ENCODE measurements at regions not wholly inside any gene's neighbourhood (a gene's known extent, or its start where the extent isn't known, plus 50 kb on each side); places are given as distances from the start of the nearest gene placed in this dataset.
A peak's percentile ranks its signal among the peaks of the same experiment; 100 is the strongest.

DNA sequence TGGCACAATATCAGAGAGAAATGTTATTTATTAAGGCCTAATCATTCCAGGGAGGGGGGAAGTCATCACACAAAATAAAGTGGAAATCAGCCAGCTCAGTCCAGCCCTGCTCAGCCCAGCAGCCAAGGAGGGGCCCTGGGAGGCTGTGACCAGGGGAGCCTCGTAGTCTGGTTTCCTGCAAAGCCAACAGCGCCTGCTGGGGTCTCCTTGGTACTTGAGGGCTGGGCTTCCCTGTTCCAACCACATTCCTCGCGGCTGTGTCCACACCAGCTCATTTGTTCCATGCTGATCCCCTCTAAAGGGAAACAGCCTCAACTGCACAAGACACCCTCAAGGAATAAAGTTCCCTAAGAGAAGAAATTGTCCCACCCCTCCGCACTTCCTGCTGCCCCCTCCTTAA, 154.0 kb downstream of the TMEM132E start:
- no peak for DNase-seq

DNA sequence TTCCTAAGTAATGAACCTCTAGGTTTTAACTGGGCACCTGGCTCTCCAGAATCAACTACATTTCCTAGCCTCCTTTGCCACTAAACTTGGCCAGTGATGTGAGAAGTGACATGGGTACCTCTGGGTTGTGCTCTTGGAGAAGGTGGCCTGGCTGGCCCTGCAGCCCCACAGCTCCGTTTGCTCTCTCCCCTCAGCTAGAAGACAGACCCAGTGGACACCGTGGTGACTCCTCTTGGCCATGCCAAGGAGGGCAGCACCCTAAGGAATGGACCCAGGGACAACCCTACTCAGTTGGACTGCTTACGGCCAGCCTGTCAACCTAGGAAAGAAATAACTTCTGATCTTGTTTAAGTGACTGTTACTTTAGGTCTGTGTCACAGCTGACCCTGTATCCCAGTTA, 151.4 kb downstream of the TMEM132E start:
- DNase-seq: no peak

DNA sequence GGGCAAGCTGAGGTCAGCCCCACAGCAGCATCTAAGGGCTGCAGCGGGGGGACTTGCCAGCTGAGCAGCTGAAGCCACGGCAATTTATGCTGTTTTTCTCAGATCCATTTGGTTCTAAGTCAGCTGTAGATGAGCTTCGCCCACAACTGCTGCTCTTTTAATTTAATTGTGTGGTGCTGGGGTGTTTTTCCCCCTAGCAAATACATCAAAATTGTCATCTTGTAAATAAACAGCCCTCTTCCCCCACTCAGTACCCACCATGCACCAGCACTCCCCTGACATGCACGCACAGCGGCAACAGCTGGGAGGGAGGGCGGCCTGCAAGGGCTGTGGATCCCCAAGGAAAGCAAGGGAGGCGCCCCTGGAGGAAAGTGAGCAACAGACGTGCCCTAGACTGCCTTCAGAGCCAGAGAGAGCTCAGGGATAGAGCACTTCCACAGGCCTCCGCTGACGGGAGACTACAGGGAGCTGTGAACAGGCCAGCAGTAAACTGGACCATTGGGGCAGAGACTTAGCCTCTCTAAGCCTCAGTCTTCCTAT, 149.5 kb downstream of the TMEM132E start:
- no peak for DNase-seq

DNA sequence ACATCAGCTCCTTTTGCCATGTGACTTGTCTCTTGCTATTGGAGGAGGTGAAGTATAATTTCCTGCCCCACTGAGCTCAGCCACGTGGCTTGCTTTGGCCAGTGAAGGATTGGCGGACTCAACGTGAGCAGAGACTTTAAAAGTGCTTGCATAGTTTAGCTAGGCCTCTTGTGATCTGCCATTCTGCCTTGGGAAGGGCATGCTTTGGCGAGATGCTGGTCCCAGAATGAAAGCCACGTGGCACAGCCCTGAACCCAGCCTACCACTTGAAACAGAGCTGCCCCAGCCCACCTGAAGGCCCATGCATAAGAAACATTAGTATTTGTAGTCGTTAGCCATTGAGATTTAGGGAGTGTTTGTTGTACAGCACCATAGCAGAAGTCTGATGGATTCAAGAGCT, 148.2 kb downstream of the TMEM132E start:
- no peak for DNase-seq

DNA sequence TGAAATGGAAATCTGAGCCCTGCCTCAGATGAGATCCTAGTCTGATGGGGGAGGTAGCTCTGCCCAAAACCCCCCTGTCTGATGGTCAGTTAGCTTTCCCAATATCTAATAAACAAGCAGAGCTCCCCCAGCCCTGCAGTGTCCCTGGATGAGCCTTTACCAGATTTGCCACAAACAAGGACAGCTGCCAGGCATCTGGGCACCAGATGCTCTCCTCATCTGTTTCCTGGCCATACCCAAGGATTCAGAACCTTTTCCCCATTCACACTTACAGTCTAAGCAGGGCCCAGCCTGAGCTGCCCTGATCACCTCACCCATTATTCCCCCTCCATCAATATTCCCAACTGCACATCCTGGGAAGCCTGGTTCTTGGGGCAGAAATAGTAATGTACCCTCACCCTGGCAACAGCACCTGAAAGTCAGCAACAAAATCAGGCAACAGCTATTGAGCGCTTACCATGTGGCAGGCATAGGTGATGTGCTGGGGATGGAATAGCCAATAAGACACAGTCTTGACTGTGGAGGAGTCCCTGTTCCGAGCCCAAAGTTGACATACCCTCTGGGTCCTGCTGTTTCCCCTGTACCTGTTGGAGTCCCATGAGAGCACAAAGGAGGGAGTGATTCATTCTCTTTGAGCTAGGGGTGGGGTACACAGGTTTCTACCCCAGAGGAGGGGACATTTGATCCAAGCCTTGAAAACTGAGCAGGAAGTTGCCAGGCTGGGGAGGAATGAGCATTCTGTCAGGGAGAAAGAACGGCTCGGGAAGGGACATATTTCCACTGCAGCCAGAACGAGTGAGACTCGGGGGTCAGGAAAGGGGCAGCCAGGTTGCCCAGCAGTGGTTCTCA, 147.4 kb downstream of the TMEM132E start:
- no peak for DNase-seq

DNA sequence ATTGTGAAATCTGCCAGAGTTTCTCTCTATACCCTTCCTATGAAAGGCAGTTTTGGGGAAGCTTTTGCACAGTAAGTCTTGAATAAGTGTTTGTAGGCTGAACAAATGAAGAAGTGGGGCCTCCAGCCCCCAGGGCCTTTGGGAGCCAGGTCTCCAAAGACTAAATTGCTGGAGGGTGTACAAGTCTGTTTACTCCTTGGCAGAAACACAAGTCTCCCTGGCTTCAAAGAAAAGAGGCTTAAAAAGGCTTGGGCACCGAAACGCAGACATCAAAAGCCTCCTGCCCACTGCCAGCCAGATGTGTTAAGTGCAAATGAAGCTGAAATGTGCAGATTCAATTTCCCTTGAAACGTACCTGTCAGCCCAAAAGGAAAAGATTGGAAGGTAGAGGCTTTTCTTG, 146.3 kb downstream of the TMEM132E start:
- DNase-seq: no peak

DNA sequence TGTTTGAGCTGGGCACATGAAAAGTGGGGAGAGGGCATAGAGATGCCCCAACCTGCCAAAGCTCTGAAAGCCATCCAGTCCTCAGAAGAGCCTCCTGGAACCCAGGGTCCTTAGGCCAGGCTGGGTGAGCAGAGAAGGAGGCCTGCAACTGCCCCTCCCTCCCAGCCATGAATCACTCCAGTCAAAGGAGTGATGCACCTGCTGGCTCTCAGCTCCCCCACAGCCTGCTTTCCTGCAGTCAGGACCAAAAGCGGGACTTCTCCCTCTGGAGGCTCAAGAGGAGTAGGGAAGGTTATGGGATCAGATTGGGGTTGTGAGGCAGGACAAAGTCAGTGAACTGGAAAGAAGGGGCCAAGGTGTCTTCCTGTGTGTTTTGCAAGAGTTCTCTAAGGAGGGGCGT, 145.6 kb downstream of the TMEM132E start:
- DNase-seq: no peak

DNA sequence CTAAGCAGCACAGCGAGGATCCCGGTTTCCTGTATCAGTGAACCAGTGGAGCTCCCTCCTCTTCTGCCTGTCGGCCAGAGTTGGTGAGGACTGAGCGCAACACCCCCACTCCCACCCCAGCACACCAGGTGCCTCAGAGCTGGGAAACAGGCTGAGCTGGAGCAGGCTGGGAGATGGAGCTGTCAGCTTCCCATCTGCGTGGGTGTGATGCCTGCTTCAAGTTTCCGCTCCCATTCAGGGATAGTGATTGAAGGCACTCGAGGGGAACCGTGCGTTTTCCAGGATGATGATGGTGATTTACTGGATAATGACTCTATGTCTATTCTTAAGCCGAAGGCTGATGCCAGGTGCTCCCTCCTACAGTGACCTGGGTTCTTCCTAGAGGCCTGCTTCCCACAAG, 144.5 kb downstream of the TMEM132E start:
- DNase-seq: no peak

DNA sequence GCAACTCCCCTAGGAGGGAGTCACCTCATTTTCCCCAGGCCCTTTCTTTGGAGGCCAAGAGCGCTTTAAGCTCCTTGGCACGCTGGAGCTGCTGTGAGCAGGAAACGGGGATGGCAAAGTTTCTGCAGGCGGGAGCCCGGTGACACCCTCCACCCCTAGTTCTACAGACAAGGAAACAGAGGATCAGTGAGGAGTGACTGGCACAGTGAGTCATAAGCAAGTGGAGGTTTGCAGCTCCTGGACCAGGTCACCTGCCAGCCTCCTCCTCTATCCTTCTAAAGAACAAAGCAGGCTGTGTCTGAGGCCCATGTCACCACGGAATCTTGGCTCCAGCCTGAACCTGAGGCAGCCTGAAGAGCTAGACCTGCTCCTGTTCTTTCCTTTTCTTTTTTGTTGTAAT, 141.9 kb downstream of the TMEM132E start:
- DNase-seq: no peak

DNA sequence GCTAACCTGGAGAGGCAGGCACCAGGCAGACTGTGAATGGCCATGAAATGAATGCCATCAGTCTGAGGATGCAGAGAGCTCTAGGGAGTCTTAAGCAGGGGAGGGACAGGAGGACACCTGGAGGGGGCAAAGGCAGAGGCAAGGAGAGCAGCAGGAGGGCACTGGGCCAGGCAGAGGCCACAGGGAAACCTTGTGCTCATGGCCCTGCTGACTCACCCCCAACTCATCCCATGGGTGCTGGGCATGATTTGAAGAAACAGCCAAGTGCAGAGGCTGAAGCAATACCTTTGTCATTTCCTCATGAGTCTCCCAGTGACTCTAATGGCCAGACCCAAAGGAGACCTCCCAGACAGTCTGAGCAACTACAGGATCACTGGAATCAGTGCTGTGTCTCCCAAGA, 141.4 kb downstream of the TMEM132E start:
- DNase-seq: no peak

DNA sequence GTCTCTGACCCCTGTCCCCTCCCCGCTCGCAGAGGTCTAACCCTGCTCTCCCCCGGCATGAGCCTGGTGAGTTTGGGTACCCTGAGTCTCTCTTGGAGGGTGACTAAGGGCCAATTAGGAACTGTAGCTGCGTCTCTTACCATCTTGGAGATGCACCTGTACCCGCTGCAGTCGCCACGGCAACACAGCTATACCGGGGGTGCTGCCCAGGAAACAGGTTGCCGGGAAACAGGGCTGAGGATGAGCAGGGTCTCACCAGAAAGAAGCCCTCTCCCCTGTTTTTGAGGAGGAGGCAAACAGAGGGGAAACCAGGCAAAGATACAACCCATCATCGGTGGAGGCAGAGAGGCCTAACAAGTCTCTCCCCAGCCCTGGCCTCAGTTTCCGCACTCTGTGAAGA, 140.2 kb downstream of the TMEM132E start:
- DNase-seq: no peak

DNA sequence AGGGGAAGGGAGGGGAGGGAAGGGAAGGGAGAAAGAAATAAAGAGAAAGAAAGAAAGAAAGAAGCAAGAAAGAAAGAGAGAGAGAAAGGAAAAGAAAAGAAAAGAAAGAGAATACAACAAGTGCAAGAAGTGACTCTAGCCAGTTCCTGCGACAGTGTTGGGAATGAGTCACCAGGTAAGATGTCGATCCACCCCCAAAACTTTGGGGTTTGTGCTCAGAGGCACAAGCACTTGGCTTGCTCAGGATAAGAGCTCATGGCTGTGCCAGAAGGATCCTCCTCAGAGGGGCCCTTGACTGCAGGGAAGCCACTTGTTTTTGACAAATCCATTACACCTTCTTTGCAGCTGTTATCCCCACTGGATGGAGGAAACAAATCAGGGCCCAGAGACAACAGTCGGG, 137.7 kb downstream of the TMEM132E start:
- DNase-seq: no peak

DNA sequence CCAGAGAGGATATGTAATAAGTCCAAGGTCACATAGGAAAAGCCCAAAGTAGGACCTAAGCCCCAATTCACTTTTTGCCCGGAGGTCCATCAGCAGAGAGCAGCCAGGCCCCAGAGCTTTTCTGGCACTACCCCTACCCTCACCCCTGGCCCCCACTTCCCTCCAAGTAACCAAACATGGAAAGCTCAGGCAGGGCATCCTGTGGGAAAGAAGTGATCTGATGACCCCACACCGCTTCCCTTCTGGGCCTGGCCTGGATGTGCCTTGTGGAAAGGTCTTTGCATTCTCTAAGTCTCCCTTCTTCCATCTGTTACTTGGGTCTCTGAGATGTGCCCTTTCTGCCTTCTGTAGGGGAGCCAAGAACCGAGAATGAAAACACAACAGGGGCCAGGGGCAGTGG, 136.9 kb downstream of the TMEM132E start:
- no peak for DNase-seq

DNA sequence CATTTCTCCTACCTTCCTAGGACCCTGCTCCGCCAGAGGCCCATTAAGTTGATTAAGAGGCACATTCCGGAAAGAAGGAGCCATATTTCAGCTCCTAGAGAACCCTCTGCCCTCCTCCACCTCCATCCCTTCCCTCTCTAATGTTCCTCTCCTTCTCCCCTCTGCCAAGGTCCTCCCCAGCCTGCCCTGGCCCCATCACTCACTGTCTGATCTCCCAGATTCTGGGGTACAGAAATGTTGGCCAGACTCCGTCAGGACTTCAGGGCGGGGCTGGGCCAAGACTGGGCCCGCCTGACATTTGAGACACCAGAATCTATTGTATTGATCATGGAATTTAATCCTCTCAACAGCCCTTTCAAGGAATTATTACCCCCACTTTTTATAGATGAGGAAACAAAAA, 136.1 kb downstream of the TMEM132E start:
- DNase-seq: no peak

DNA sequence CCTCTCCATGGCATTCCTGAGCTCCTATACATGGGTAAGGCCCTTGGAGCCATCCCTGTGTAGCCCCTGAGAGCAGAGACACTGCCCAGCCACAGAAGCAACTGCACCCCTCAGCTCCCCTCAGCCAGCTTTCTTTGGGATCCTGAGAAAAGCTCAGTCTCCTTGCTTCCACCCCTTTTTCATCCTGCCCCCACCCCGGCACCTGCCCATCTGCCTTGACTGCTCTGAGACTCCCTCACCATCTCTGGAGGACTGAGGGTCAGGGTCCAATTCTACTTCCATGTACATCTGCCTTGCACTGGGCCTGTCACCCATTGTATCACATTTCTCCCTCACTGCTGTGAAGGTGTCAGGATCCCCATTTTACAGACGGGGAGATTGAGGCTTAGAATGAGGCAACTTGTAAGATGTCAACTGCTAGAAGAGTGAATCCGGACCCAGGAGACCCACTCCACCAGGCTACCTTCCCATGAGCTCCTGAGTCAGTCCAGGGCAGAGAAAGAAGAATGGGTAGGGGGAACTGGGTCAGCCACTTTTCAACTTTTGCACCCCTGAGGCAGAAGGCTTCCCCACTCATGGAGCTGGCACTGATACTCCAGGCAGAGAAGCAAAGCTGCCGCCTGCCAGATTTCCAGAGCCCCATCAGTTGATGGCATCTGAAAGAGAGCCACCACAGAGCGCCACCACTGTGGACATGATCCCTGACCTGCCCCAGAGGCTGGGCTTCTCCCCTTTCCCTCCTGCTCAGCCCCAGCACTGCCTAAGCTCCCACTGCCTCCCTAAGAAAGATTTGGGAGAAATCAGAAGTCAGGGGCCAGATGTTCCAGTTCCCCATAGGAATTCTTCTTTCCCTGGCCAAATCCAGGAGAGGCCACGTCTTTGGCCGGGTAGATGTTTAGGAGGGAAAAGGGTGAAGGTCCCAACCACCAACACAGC, 135.4 kb downstream of the TMEM132E start:
- no peak for DNase-seq

DNA sequence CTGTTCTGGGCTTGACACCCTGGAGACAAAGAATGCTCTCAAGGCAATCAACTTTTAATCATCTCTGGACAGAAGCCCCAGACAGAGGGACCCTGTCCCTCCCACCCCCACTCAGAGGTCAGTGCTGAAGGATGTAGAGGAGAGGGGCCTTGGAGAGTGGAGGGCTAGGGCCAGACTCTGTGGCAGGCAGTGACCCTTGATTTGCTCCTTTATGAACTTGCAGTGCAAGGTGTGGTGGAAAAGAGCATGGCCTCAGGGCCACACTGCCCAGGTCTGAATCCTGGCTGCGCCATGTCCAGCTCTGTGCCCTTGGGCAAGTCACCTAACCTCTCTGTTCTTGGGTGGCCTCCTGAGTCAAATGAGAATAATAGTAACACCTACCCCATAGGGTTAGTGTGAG, 134.3 kb downstream of the TMEM132E start:
- no peak for DNase-seq

DNA sequence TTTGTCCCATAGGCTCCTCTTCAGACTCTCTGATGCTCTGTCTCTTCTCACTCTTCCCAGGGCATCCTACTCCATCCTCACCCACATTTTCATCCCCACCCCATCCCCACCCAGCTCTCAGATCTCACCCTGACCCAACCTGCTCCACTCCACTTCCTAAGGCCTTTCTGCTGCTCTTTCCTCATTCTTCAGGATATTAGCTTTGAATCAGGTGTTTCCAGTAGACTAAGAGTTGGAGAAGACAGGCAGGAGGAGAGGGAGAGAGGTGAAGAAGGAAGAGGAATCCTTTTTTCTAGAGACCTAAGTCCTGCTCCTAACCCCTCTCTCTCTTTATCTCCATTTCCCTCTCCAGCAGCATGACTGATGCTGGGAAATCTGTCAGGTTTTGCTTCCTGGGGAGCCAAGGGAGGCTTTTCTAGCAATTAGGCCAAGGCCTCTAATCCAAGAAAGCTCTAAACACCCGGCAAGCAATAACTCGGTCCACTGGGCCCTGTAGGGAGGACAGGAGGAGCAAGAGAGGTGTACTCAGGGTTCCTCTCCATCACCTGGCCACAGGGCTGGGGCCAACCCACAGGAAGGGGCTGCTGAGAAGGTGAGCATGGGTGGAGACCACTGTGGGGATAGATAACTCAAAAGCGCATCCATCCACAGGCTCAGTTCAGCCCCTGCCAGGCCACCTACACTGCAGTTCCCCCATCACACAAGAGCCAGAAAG, 133.3 kb downstream of the TMEM132E start:
- no peak for DNase-seq

DNA sequence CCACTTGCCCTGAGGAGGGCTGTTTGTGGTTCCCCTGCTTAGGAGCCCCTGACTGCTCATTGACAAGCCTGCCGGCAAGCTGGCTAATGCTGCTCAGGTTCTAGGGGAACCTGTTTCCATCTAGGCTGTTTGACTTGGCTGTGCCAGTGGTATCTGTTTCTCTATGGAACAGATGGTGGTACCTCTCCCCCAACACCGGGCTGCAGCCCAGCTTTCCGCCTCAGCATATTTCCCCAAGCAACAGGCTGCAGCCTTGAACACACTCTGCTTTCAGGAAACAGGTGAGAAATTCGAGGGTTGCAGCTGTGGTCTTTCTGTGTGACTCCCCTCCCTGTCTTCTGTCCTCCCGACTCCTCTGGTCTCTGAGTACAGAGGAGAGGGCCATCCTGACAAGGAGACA, 132.3 kb downstream of the TMEM132E start:
- DNase-seq: no peak

DNA sequence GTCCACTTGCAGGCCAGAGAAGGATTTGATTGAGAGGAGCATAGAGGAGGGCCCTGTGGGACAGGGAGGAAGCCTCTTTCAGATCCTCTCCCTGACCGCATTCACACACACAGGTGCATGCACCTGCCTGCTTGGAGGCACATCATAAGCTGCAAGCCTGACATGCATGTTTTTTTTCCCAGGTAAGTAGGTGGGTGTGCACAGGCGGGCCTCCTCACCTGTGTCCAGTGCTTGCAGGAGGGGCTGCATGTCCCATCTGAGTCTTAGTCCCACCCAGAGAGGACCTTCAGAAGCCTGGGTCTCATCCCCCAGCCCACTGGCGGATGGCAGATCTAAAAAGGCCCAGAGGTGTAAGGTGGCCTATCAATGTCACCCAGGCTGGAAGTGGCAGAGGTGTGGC, 130.8 kb downstream of the TMEM132E start:
- no peak for DNase-seq

DNA sequence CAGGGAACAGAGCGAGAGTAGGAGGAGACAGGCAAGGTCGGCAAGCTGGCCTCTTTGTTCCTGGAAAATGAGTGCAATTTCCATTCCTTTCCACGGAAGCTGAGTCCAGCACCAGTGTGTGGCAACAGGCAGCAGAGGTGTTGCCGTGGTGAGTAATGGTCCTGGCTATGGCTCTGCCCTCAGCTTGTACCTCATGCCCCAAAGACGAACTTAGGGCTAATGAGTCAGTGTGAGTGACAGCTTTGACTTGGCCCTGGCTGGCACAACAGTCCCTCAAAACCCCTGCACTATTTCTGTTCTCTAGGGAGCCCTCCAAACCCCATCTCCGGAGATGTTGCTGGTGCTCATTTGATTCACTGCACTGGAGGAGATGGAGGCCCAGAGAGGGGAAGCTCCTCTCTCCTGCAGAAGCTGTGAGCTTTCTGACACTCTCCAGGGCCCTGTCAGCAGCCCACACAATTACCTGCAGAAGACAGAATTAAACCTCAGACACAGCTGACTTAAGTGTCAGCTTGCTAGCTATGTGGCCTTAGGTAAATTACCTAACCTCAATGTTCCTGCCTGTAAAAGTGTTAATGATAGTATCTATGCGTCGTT, 129.9 kb downstream of the TMEM132E start:
- no peak for DNase-seq

DNA sequence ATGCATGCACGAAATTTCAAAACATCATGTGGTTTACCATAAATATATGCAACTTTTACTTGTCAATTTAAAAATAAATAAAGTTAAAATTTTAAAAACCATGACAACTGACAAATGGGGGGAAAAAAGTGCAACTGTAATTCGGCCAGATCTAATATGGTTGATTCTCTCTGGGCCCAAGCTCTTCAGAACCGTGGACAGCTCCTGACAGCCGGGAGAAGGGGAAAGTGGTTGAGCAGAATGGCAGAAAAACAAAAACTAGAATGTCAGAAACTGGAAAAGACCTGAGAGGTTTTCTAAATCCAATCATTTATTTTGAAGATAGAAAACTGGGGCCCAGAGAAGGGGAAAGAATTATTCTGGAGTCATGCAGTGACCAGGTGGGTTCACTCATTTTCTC, 126.6 kb downstream of the TMEM132E start:
- no peak for DNase-seq

DNA sequence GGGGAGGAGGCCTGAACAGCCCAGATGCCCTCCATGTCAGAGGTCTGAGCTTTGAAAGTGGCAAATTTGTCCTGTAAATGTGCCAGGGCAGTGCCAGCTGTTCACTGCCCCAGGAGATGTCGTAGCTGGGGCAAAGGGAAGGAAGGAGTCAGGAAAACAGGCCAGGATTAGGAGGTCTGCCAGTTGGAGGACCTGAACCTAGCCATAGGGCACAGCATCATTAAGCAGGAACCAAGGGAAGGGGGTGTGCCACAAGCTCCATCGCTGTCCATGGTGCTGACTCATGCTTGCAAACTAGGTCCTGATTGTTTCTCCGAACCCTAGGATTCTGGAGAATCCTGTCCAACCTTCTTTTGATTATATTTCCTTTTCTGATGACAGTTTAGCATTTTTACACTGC, 124.2 kb downstream of the TMEM132E start:
- peak; percentile 36 for DNase-seq

DNA sequence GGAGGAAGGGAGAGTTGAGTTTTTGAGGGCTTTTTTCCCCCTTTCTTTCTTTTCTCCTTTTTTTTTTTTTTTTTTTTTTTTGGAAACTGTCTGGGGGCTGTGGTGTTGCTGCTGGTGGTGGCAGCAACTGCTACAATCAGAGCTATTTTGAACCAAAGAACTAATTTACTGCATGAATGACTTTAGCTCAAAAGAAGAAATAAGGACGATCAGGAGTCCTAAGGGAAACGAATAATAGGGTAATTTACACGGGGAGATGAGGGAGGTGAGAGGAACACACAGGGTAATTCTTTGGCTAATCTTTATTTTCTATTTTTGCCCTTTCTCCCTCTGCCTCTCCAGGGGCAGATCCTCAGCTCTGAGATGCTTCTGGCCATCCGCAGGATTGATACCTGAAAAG, 119.8 kb downstream of the TMEM132E start:
- DNase-seq: no peak

Measured in NCI-H1048 (cell line).